Immature natural killer cell (primary cell): ENCODE measurements at regions not wholly inside any gene's neighbourhood (a gene's known extent, or its start where the extent isn't known, plus 50 kb on each side); places are given as distances from the start of the nearest gene placed in this dataset.
A peak's percentile ranks its signal among the peaks of the same experiment; 100 is the strongest.
"Not testable (repeated sequence)": the region's sequence is repeated elsewhere in the genome, so short reads cannot be mapped to it uniquely, and the experiment has no call there.

Experiments
- DNase-seq, 3 donors: peaks; one replicate each; pipeline ENCODE4 v3.0.0; 2022; ENCODE audit warnings: mixed read lengths in 1 of 3
- H3K27ac Mint-ChIP-seq, 6 donors: one replicate each; pipeline ENCODE4 v1.8.0; 2020; ENCODE audit warnings: mixed read lengths in 6 of 6, mild to moderate bottlenecking in 5 of 6, inconsistent platforms in 4 of 6, moderate library complexity in 3 of 6
- H3K27me3 Mint-ChIP-seq, 3 donors: one replicate each; pipeline ENCODE4 v1.8.0; 2020 to 2021; ENCODE audit warnings: low read depth in 3 of 3, mild to moderate bottlenecking in 3 of 3, mixed read lengths in 3 of 3, moderate library complexity in 3 of 3, inconsistent platforms in 1 of 3
- H3K36me3 Mint-ChIP-seq, 3 donors: one replicate each; pipeline ENCODE4 v1.8.0; 2020; ENCODE audit warnings: mixed read lengths in 3 of 3, inconsistent platforms in 2 of 3, mild to moderate bottlenecking in 2 of 3
- H3K4me1 Mint-ChIP-seq, 2 donors: one replicate each; pipeline ENCODE4 v1.8.0; 2020; ENCODE audit warnings: inconsistent platforms in 2 of 2, mild to moderate bottlenecking in 2 of 2, mixed read lengths in 2 of 2, moderate library complexity in 1 of 2
- H3K4me3 Mint-ChIP-seq, 5 donors: one replicate each; pipeline ENCODE4 v1.8.0; 2020; ENCODE audit warnings: mild to moderate bottlenecking in 5 of 5, mixed read lengths in 5 of 5, inconsistent platforms in 3 of 5, moderate library complexity in 3 of 5
- H3K9me3 Mint-ChIP-seq, 6 donors: one replicate each; pipeline ENCODE4 v1.8.0; 2020; ENCODE audit warnings: mild to moderate bottlenecking in 6 of 6, mixed read lengths in 6 of 6, inconsistent platforms in 4 of 6, moderate library complexity in 3 of 6

GRCh38 chr7:65699026-65699714 is 173.7 kb upstream of the VKORC1L1 start:
- not testable (repeated sequence) for H3K27ac Mint-ChIP-seq, H3K9me3 Mint-ChIP-seq, DNase-seq, H3K36me3 Mint-ChIP-seq, H3K27me3 Mint-ChIP-seq, H3K4me1 Mint-ChIP-seq, H3K4me3 Mint-ChIP-seq

- H3K27me3 Mint-ChIP-seq, H3K4me1 Mint-ChIP-seq, DNase-seq, H3K36me3 Mint-ChIP-seq, H3K9me3 Mint-ChIP-seq, H3K4me3 Mint-ChIP-seq, H3K27ac Mint-ChIP-seq: not testable (repeated sequence)
Observed at GRCh38 chr7:65699715-65700356, 173.0 kb upstream of the VKORC1L1 start.

GRCh38 chr7:65719123-65719798 is 153.6 kb upstream of the VKORC1L1 start:
- not testable (repeated sequence) for H3K9me3 Mint-ChIP-seq, H3K27me3 Mint-ChIP-seq, H3K4me3 Mint-ChIP-seq, H3K4me1 Mint-ChIP-seq, H3K27ac Mint-ChIP-seq, H3K36me3 Mint-ChIP-seq, DNase-seq

- peak overlapping the region in 2 of 6 donors; percentile 2 to 50 for H3K27ac Mint-ChIP-seq
- peaks cover 5% of the 10 kb centered on the region in 2 donors for H3K4me1 Mint-ChIP-seq
- H3K36me3 Mint-ChIP-seq, result peaks cover 0 to 3% (median 0%) of the 10 kb centered on the region in 3 donors
- peak; percentile 54 to 61 (median 55) for DNase-seq
- no peaks in the 10 kb centered on the region for H3K9me3 Mint-ChIP-seq
- peak overlapping the region in 1 of 5 donors; percentile 5 for H3K4me3 Mint-ChIP-seq
- peaks cover 0 to 2% (median 0%) of the 10 kb centered on the region in 3 donors for H3K27me3 Mint-ChIP-seq
Observed at GRCh38 chr7:65722361-65722792, 150.5 kb upstream of the VKORC1L1 start.

- not testable (repeated sequence) for H3K36me3 Mint-ChIP-seq, H3K27me3 Mint-ChIP-seq, DNase-seq, H3K4me3 Mint-ChIP-seq, H3K9me3 Mint-ChIP-seq, H3K27ac Mint-ChIP-seq
- H3K4me1 Mint-ChIP-seq, result peaks cover 7 to 11% of the 10 kb centered on the region in 2 donors
Observed at GRCh38 chr7:65727182-65727581, 145.7 kb upstream of the VKORC1L1 start.

GRCh38 chr7:65731129-65731528 is 141.7 kb upstream of the VKORC1L1 start:
- H3K36me3 Mint-ChIP-seq, result peaks cover 0 to 4% (median 3%) of the 10 kb centered on the region in 3 donors
- no peaks in the 10 kb centered on the region for H3K9me3 Mint-ChIP-seq
- H3K4me1 Mint-ChIP-seq, result peaks cover 2 to 8% of the 10 kb centered on the region in 2 donors
- no peaks in the 10 kb centered on the region for H3K27me3 Mint-ChIP-seq
- H3K4me3 Mint-ChIP-seq, result peak overlapping the region in 1 of 5 donors; percentile 33
- DNase-seq, result no peak
- no peak overlapping the region for H3K27ac Mint-ChIP-seq

- Mint-ChIP-seq H3K4me1 (peaks cover 2 to 8% of the 10 kb centered on the region in 2 donors), H3K9me3 (no peaks in the 10 kb centered on the region), H3K36me3 (peaks cover 0 to 4% (median 3%) of the 10 kb centered on the region in 3 donors), H3K4me3 (no peak overlapping the region), H3K27me3 (no peaks in the 10 kb centered on the region), H3K27ac (no peak overlapping the region)
- DNase-seq, result no peak
Observed at GRCh38 chr7:65731562-65732035, 141.3 kb upstream of the VKORC1L1 start.

- no peak overlapping the region for H3K27ac Mint-ChIP-seq
- H3K27me3 Mint-ChIP-seq, result peaks cover 0 to 4% (median 0%) of the 10 kb centered on the region in 3 donors
- H3K9me3 Mint-ChIP-seq, result no peaks in the 10 kb centered on the region
- DNase-seq, result no peak
- H3K4me1 Mint-ChIP-seq, result no peaks in the 10 kb centered on the region
- H3K36me3 Mint-ChIP-seq, result peaks cover 0 to 11% (median 4%) of the 10 kb centered on the region in 3 donors
- H3K4me3 Mint-ChIP-seq, result no peak overlapping the region
Observed at GRCh38 chr7:65744406-65744805, 128.5 kb upstream of the VKORC1L1 start.

- Mint-ChIP-seq H3K36me3 (no peaks in the 10 kb centered on the region), H3K4me3 (no peak overlapping the region), H3K4me1 (peaks cover 7 to 10% of the 10 kb centered on the region in 2 donors), H3K27me3 (peaks cover 0 to 4% (median 2%) of the 10 kb centered on the region in 3 donors), H3K9me3 (no peaks in the 10 kb centered on the region), H3K27ac (no peak overlapping the region)
- no peak for DNase-seq
Observed at GRCh38 chr7:65746398-65746669, 126.5 kb upstream of the VKORC1L1 start.

- no peaks in the 10 kb centered on the region for H3K9me3 Mint-ChIP-seq
- no peak overlapping the region for H3K4me3 Mint-ChIP-seq
- no peak overlapping the region for H3K27ac Mint-ChIP-seq
- no peaks in the 10 kb centered on the region for H3K36me3 Mint-ChIP-seq
- peaks cover 15 to 21% of the 10 kb centered on the region in 2 donors for H3K4me1 Mint-ChIP-seq
- no peak for DNase-seq
- peaks cover 2 to 4% (median 4%) of the 10 kb centered on the region in 3 donors for H3K27me3 Mint-ChIP-seq
Observed at GRCh38 chr7:65749039-65749438, 123.8 kb upstream of the VKORC1L1 start.

GRCh38 chr7:65749518-65749917 is 123.4 kb upstream of the VKORC1L1 start:
- Mint-ChIP-seq H3K4me1 (peaks cover 15 to 23% of the 10 kb centered on the region in 2 donors), H3K4me3 (peak overlapping the region; percentile 94 to 99 (median 96)), H3K9me3 (no peaks in the 10 kb centered on the region), H3K27ac (peak overlapping the region in 1 of 6 donors; percentile 89), H3K36me3 (no peaks in the 10 kb centered on the region), H3K27me3 (peaks cover 2 to 4% (median 4%) of the 10 kb centered on the region in 3 donors)
- DNase-seq, result no peak

GRCh38 chr7:65750511-65751344 is 122.1 kb upstream of the VKORC1L1 start:
- Mint-ChIP-seq H3K27me3 (peaks cover 2 to 4% (median 4%) of the 10 kb centered on the region in 3 donors), H3K36me3 (no peaks in the 10 kb centered on the region), H3K4me1 (peaks cover 15 to 23% of the 10 kb centered on the region in 2 donors), H3K27ac (peak overlapping the region; percentile 89 to 96 (median 93)), H3K9me3 (no peaks in the 10 kb centered on the region), H3K4me3 (peak overlapping the region; percentile 94 to 99 (median 96))
- DNase-seq, result peak; percentile 87 to 89 (median 89)

- peaks cover 15 to 23% of the 10 kb centered on the region in 2 donors for H3K4me1 Mint-ChIP-seq
- H3K27ac Mint-ChIP-seq, result peak overlapping the region in 1 of 6 donors; percentile 14
- not testable (repeated sequence) for H3K36me3 Mint-ChIP-seq, H3K4me3 Mint-ChIP-seq, H3K9me3 Mint-ChIP-seq, DNase-seq, H3K27me3 Mint-ChIP-seq
Observed at GRCh38 chr7:65754070-65754469, 118.8 kb upstream of the VKORC1L1 start.
